HG03280 (cell line): ENCODE measurements at regions not wholly inside any gene's neighbourhood (a gene's known extent, or its start where the extent isn't known, plus 50 kb on each side); places are given as distances from the start of the nearest gene placed in this dataset.

Experiments
- ATAC-seq: cut with Tn5 transposase; IDR thresholded peaks from one replicate; pipeline ENCODE4 v1.9.1; 2021; ENCODE audit warnings: mild to moderate bottlenecking, moderate library complexity; ENCODE audit not compliant: unreplicated experiment

- ATAC-seq, result no peak
These were observed 598.8 kb upstream of the ADAMTS16 start for GRCh38 chr5:4541334-4541733.

GRCh38 chr5:4542145-4542778 lies 597.9 kb upstream of the ADAMTS16 start:
- ATAC-seq, result no peak

- no peak for ATAC-seq
These were observed 596.0 kb upstream of the ADAMTS16 start for GRCh38 chr5:4544049-4544670.

- ATAC-seq, result no peak
These were observed 592.6 kb upstream of the ADAMTS16 start for GRCh38 chr5:4547547-4547946.

- no peak for ATAC-seq
These were observed 591.8 kb upstream of the ADAMTS16 start for GRCh38 chr5:4548341-4548740.

GRCh38 chr5:4549351-4549750 lies 590.8 kb upstream of the ADAMTS16 start:
- ATAC-seq, result no peak

- no peak for ATAC-seq
These were observed 589.1 kb upstream of the ADAMTS16 start for GRCh38 chr5:4551034-4551433.

- no peak for ATAC-seq
These were observed 587.0 kb upstream of the ADAMTS16 start for GRCh38 chr5:4553130-4553529.

- ATAC-seq, result no peak
These were observed 586.2 kb upstream of the ADAMTS16 start for GRCh38 chr5:4553978-4554377.

GRCh38 chr5:4555725-4556285 lies 584.3 kb upstream of the ADAMTS16 start:
- no peak for ATAC-seq

GRCh38 chr5:4561403-4561802 lies 578.7 kb upstream of the ADAMTS16 start:
- no peak for ATAC-seq

- ATAC-seq, result no peak
These were observed 576.7 kb upstream of the ADAMTS16 start for GRCh38 chr5:4563400-4563799.

GRCh38 chr5:4570047-4570995 lies 569.8 kb upstream of the ADAMTS16 start:
- no peak for ATAC-seq

- no peak for ATAC-seq
These were observed 568.7 kb upstream of the ADAMTS16 start for GRCh38 chr5:4571248-4571948.

- no peak for ATAC-seq
These were observed 567.6 kb upstream of the ADAMTS16 start for GRCh38 chr5:4572311-4573100.

- ATAC-seq, result no peak
These were observed 564.5 kb upstream of the ADAMTS16 start for GRCh38 chr5:4575608-4576007.

- ATAC-seq, result no peak
These were observed 563.9 kb upstream of the ADAMTS16 start for GRCh38 chr5:4576161-4576748.

- no peak for ATAC-seq
These were observed 563.2 kb upstream of the ADAMTS16 start for GRCh38 chr5:4576908-4577307.

- ATAC-seq, result no peak
These were observed 560.5 kb upstream of the ADAMTS16 start for GRCh38 chr5:4579679-4580078.

- ATAC-seq, result no peak
These were observed 559.4 kb upstream of the ADAMTS16 start for GRCh38 chr5:4580772-4581171.
